IPS DF 19.7 (cell line): ENCODE measurements at regions not wholly inside any gene's neighbourhood (a gene's known extent, or its start where the extent isn't known, plus 50 kb on each side); places are given as distances from the start of the nearest gene placed in this dataset.

Source experiments
- DNase-seq: peaks from one replicate; pipeline ENCODE4 v3.0.0-alpha.2; 2013; ENCODE audit warnings: low read depth, low spot score

DNA sequence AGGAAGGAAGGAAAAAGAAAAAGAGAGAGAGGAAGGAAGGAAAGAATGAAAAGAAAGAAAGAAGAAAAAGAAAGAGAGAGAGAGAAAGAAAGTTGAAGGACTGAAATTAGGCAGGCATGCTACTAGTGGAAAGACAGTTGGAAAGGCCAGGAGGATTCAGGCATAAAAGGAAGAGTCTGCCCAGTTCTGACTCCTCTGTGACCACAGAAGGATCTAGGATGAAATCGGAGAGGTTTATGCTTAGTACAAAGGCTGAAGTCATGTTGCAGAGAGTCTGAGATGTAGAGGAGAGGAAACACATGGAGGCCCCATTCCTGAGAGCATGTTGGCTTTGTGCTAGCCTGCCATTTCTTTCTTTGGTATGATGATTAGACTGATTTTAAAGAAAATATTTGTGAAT lies 246.5 kb upstream of the ARGLU1 start:
- no peak for DNase-seq

DNA sequence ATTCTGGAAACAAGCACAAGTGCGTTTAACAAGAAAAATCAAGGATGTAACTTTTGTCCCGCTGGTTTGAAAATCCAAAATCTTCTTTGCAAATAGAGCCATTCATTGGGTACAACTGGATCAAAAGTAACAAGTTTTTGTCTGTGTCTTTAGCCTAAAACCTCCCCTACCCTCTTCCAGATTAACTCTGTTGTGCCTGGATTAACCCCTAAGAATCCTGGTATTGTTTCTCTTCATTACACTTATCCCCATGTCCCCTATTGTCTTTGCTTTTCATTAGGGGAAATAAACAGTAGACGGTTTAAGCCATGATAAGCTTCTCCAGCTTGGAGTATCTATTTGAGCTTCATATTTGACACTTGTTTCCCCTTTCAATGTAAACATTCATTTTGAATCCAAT lies 242.1 kb upstream of the ARGLU1 start:
- DNase-seq = no peak

DNA sequence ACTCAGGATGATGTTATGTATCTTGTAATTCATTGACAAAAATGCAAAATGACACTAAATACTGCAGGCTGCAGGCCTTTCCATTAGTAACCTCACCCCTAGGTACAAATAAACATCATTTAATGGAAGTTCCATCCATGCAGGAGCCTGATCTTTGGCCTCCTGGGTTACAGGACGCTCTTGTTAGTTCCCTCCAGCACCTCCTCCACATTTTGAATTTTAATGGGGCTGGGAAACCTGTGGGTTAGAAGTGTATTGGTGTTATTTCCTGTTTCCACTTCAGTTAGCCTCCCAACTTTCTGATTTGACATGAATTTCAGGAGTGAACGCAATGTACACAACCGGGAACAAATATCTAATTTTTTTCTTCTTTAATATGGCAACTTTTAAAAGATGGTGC lies 237.1 kb upstream of the ARGLU1 start:
- DNase-seq = no peak

DNA sequence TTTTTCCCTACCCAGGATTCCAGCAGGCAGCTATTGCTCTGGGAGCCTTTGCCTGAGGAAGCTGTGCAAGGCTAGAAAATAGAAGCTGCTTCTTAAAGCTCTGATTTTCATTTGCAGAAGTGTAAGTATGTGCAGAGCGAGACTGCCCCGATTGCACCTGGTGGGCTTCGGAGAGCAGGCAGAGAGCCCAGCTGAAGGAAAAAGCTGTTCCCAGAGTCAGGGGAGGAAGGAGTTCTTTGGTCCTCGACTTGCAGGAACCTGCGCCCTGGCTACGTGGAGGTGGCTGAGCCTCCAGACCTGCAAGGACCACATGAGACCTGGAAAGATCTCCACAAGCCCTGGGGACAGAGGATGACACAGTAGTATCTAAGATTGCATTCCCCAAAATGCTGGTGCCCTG lies 235.0 kb upstream of the ARGLU1 start:
- DNase-seq = no peak

DNA sequence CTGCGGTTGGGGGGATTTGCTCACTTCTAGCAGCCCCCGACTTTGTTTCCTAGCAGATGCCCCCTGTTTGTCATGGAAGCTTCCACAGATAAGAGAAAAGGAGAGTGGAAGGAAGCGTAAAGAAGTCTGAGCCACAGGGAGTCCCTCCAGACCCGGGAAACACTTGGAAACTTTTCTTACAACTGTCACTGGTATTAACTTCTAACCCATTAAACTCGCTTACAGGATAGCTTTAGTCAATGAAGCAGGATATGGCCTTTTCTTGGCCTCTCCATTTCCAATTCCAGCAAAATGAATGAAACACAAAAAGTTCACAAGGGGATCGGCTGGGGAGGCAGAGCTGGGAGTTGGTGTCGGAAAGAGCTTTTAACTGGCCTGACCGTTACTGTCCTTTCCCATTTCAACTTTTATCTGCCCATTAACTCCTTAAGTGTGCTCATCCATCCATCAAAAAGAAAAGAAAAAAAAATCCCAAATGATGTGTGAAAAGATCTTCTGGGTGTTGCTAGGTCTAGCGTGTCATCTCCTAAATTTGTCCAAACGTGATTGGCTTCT lies 231.9 kb upstream of the ARGLU1 start:
- no peak for DNase-seq

GRCh38 chr13:106797081-106797640 lies 229.2 kb upstream of the ARGLU1 start:
- no peak for DNase-seq

DNA sequence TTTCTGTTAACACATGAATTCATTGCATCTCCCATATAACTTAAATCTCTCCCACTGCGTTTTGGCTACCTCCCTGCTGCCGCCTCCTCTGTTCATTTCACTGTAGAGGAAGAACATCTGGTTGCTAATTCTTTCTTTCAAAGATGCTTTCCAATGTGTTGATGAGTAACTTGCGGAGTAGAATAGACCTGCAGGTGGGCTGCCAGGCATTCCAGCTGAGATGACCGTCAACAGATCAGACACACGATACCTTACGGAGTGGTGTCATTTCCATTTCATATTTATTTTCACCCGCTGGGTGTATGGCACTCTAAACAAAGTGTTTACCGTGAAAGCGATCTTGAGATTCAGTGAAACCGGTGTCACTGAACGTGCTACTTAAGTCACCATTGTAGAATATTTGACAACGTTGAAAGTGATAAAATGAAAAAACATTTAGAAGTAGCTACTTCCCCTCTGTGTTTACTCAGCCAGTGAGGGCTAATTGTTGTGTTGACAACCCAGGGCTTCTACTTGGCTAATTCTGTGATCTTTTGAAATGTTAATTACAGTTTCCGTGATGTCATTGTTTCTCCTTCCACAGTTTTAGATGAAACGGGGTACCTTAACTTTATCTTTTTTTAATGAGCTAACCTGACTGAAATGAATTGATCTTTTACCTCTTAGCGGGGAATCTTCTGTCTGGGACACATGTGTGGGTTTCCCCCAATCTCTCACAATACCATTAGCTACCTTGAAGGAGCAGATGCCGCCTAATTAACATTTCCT lies 228.5 kb upstream of the ARGLU1 start:
- DNase-seq = peak; percentile 97

- no peak for DNase-seq
These were observed 227.9 kb upstream of the ARGLU1 start for GRCh38 chr13:106795847-106796246.

GRCh38 chr13:106794117-106794516 lies 226.2 kb upstream of the ARGLU1 start:
- DNase-seq = no peak

DNA sequence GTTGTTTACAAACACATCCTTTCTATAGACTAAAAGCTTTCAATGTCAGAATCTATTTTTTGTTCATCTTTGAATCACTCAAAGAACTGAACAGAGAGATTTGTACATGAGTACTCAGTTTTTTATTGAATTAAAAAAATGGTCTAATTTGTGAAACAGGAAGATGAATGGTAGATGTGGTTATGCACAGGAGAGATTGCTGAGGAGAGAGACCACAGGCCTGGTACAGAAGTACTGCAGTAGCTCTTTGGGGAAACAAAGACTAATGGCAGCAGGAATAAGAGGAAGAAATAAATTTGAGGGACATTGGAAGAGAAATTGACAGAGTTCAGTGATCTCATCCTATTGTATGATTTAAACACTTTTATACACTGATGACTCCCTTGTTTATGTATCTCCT lies 222.0 kb upstream of the ARGLU1 start:
- DNase-seq = no peak

- DNase-seq = no peak
These were observed 218.1 kb upstream of the ARGLU1 start for GRCh38 chr13:106786006-106786563.

DNA sequence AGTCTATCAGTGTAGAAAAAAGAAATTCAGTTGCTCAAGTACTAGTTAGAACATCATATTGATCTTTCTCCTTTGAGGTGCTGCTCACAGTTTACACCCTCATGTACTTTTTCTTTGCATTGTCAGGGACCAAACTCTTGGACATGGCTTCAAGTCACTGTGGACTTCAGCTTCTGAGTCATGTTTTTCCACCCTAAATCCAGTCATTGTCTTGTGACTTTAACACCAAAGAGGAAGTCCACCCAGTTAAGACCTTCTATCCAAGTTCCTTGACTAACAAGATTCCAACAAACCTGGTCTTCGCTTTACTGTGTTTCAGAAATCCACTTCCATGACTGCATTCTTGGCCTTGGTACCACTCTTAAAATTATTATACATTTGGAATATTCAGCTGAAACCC lies 206.7 kb upstream of the ARGLU1 start:
- no peak for DNase-seq

- DNase-seq = no peak
These were observed 204.2 kb upstream of the ARGLU1 start for GRCh38 chr13:106772006-106772601.

- DNase-seq = no peak
These were observed 201.1 kb upstream of the ARGLU1 start for GRCh38 chr13:106768991-106769390.

DNA sequence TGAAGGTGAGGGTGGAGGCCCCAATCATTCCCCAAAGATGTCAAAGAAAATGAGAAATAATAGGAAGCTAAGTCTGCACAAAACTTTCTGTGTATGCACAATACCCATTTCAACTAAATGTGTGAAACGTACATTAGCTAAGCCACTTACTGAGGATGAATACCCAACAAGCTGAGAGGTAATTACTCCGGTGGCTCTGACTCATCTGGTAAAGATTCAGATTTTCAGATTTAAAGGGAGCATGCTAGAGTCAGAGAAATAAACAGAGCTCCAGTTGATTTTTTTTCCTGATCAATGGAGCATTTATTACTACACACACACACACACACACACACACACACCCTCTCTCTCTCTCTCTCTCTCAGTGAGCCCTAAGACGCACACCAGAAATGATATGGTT lies 194.8 kb upstream of the ARGLU1 start:
- no peak for DNase-seq

DNA sequence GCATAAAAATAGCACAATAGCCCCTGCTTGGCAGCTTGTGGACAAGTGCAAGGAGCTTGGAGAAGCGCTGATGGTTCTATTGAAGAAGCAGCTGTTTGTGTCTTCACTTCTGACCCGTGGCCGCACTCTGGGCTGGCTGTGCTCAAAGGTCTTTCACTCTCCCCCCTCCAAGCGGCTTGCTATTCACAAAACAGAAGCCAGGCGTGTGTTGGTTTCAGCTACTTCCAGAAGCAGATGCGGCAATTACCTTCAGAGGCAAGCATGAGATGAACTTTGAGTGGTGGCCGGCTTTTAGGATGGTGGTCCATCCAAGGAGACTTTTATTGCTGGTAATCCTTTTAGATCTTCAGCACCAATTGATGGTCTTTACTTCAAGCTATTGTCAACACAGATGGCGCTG lies 188.5 kb upstream of the ARGLU1 start:
- DNase-seq = no peak

- no peak for DNase-seq
These were observed 187.6 kb upstream of the ARGLU1 start for GRCh38 chr13:106755542-106755941.

GRCh38 chr13:106753251-106753650 lies 185.3 kb upstream of the ARGLU1 start:
- no peak for DNase-seq

- DNase-seq = no peak
These were observed 184.7 kb upstream of the ARGLU1 start for GRCh38 chr13:106752584-106753170.

GRCh38 chr13:106748785-106749184 lies 180.8 kb upstream of the ARGLU1 start:
- no peak for DNase-seq

DNA sequence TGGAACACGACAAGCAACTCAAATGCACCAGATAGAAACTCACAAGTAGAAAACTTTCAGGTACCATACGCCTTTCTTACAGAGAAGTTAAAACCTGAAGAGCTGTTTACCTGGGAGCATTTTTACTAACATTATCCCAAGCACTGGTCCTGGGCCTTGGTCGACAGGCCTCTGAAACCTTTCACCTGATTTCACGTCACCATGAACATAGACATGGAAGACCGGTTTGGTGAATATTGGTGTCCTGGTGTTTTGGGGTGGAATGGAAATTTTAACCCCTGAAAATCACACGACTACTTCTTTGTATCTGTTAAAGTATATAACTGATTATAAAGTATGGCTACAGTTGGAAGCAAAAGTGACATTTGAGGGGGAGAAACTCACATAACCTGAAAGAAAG lies 176.6 kb upstream of the ARGLU1 start:
- DNase-seq = no peak

DNA sequence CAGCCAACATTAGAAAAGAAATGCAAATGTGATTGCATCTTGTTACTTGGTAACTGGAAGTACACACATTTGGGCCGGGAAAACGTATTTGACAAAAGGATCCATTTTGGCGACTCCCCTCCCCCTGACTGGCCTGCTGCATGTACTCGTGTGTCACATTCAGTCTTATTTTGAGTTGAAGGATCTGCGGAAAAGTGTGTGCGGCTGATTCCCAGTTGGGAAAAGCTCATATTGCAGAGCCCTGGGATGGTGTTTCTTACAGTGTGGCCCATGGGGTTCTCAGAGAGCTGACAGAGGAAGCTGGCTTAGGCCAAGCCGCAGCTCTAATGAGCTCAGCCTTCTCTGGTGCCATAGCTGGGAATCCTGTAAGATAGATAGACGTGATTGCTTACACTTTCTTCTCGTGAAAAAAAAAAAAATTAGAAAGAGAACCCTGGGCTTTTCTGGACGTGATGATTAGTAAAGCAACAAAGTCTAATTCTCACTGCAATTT lies 170.3 kb upstream of the ARGLU1 start:
- no peak for DNase-seq
